Upper lobe of right lung (tissue), 1 donor: ENCODE measurements at regions not wholly inside any gene's neighbourhood (a gene's known extent, or its start where the extent isn't known, plus 50 kb on each side); places are given as distances from the start of the nearest gene placed in this dataset.

Experiments
- ATAC-seq: fragments of 200-7000 bp; cut with Tn5 transposase; one replicate; pipeline ENCODE4 v1.9.1; 2020; ENCODE audit warnings: mild to moderate bottlenecking, moderate library complexity
- DNase-seq: peaks from one replicate; pipeline ENCODE4 v3.0.0-alpha.2; 2020
- H3K27ac ChIP-seq: fragments of 200-600 bp; one replicate; pipeline ENCODE4 v1.8.0; 2022
- H3K27me3 ChIP-seq: fragments of 200-600 bp; one replicate; pipeline ENCODE4 v1.8.0; 2022; ENCODE audit warnings: mild to moderate bottlenecking
- H3K36me3 ChIP-seq: fragments of 200-600 bp; one replicate; pipeline ENCODE4 v1.8.0; 2022
- H3K4me1 ChIP-seq: fragments of 200-600 bp; one replicate; pipeline ENCODE4 v1.8.0; 2022
- H3K4me3 ChIP-seq: fragments of 200-600 bp; one replicate; pipeline ENCODE4 v1.8.0; 2022; ENCODE audit warnings: mild to moderate bottlenecking
- H3K9me3 ChIP-seq: fragments of 200-600 bp; one replicate; pipeline ENCODE4 v1.8.0; 2022
- CTCF ChIP-seq: fragments of 200-600 bp; IDR thresholded peaks from one replicate; pipeline ENCODE4 v1.8.0; 2022; ENCODE audit warnings: antibody characterized with exemption
- intact Hi-C: fragments of 100-400 bp; cut with DNase I; formaldehyde crosslinking; loops from one replicate; pipeline ENCODE4 v1.11.0; 2022
- donor health status: DM: no; HTN: yes; CAD: no; lungs with severe emphysema.

DNA sequence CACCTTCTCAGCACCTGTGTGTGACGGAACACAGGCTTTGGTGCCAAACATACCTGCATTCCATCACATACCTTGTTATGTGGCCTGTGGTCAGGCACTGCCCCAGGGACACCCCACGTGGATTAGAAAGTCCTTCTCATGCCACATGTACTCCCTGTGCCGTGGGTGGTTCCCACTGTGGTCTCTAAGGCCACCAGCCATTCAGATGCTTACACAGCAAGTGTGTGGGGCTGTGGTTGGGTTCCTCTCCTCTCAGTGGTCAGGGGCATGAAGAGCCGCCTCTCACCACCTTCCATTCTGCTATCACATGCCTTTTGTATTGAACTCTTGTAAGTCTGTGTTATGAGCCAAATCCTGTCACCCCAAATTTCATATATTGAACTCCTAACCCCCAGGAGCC is 85.1 kb upstream of the IGFBP3 start:
- no peaks in the 10 kb centered on the region for H3K36me3 ChIP-seq
- no peaks in the 10 kb centered on the region for H3K27me3 ChIP-seq
- TF ChIP-seq CTCF = no peak
- no peak overlapping the region for H3K27ac ChIP-seq
- no peak overlapping the region for H3K4me3 ChIP-seq
- H3K4me1 ChIP-seq = no peaks in the 10 kb centered on the region
- intact Hi-C loops = no loop called here
- no peak for ATAC-seq
- no peak for DNase-seq
- H3K9me3 ChIP-seq = no peaks in the 10 kb centered on the region

GRCh38 chr7:46004965-46005364 is 83.9 kb upstream of the IGFBP3 start:
- Histone ChIP-seq H3K4me3 (no peak overlapping the region), H3K36me3 (no peaks in the 10 kb centered on the region), H3K27ac (no peak overlapping the region), H3K4me1 (no peaks in the 10 kb centered on the region), H3K9me3 (no peaks in the 10 kb centered on the region), H3K27me3 (no peaks in the 10 kb centered on the region)
- no peak for TF ChIP-seq CTCF
- no peak for ATAC-seq
- intact Hi-C loops = no loop called here
- DNase-seq = no peak

DNA sequence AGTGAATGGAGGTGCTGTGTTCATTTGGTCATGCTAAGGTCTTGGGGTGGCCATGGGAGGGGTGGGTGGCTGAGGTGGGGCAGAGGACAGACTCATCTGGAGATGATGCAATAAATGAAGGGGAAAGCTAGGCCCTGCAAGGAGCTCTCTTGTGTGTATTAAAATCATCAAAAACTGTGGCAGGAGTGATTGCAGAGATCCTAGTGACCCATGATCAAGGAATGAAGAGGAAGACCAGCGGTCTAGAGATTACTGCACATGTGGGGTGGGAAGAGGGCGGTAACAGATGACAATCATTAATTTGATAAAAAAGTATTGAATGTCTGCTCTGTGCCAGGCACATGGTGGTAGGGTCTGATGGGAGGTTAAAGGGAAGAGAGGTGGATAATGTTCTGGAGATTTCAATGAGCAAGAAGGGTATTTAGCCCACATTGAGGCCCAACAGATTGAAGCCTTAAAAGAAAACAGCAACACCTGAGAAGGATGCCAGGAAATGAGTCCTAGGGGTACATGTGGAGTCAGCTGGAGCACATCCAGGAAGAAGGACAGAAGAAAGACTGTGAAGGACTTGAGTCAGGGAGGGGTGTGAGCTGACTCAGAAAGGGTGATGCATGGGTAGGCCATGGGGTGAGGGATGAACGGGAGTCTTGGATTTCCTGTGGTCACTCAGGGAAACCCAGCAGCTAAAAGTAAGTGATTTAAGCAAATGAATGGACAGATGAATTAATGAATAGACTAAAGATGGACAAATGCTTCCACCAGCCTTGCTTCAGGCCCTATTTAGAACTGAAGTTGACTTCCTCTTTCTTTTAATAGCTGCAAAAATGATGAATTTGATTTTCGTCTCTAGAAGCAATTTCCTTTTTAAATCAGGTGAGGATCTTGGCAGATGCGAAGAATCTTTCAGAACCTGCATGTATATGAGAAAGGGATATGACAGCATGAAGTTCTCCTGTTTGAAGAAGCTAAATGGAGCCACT is 83.1 kb upstream of the IGFBP3 start:
- DNase-seq = no peak
- no peak for TF ChIP-seq CTCF
- intact Hi-C loops = no loop called here
- no peaks in the 10 kb centered on the region for H3K36me3 ChIP-seq
- no peaks in the 10 kb centered on the region for H3K4me1 ChIP-seq
- H3K4me3 ChIP-seq = no peak overlapping the region
- H3K9me3 ChIP-seq = no peaks in the 10 kb centered on the region
- no peak overlapping the region for H3K27ac ChIP-seq
- ATAC-seq = no peak
- H3K27me3 ChIP-seq = no peaks in the 10 kb centered on the region

DNA sequence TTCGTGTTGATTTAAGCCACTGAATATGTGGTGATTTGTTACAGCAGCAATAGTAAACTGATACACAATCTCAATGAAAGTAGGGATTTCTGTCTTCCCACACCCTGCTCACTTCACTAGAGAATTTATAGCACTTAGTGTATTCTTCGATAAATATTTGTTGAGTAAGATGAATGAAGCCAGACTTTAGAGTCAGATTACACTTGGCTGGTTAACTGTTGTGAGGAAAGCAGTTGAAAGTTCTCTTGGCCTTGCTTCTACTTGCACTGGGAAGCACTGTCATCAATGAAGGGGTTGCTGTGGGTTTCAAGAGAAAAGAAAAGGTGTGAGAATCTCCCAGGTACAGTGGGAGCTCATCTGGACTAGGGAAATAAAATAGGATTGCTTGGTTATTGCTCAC is 82.1 kb upstream of the IGFBP3 start:
- Histone ChIP-seq H3K4me1 (no peaks in the 10 kb centered on the region), H3K9me3 (no peaks in the 10 kb centered on the region), H3K27ac (no peak overlapping the region), H3K36me3 (no peaks in the 10 kb centered on the region), H3K27me3 (no peaks in the 10 kb centered on the region), H3K4me3 (no peak overlapping the region)
- ATAC-seq (no peak), DNase-seq (no peak)
- no peak for TF ChIP-seq CTCF
- intact Hi-C loops = no loop called here

- H3K4me3 ChIP-seq = no peak overlapping the region
- no peak for TF ChIP-seq CTCF
- ATAC-seq (no peak), DNase-seq (no peak)
- no peaks in the 10 kb centered on the region for H3K27me3 ChIP-seq
- H3K36me3 ChIP-seq = no peaks in the 10 kb centered on the region
- H3K27ac ChIP-seq = no peak overlapping the region
- intact Hi-C loops = no loop called here
- no peaks in the 10 kb centered on the region for H3K9me3 ChIP-seq
- H3K4me1 ChIP-seq = no peaks in the 10 kb centered on the region
Measured at GRCh38 chr7:46000513-46000912, 79.4 kb upstream of the IGFBP3 start.
